ENCODE measurements at regions not wholly inside any gene's neighbourhood (a gene's known extent, or its start where the extent isn't known, plus 50 kb on each side); places are given as distances from the start of the nearest gene placed in this dataset.

DNA sequence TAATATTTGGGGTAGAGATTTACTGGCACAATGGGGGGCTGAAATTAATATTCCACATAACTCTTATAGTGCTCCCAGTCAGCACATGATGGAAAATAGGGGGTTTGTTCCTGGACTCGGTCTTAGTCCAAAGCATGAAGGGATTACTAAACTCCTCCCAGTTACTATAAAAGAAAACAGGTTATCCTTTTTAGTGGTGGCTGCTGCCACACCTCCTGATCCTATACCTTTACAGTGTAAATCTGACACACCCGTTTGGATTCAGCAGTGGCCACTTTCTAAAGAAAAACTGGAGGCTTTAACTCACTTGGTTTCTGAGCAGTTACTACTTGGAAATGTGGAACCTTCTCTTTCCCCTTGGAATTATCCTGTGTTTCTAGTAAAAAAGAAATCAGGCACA, 572.9 kb upstream of the PTGER4 start:
- TF ChIP-seq POLR2A (IDR thresholded peaks at IDR 0.05), result no peak
- TF ChIP-seq, protein P1, sequence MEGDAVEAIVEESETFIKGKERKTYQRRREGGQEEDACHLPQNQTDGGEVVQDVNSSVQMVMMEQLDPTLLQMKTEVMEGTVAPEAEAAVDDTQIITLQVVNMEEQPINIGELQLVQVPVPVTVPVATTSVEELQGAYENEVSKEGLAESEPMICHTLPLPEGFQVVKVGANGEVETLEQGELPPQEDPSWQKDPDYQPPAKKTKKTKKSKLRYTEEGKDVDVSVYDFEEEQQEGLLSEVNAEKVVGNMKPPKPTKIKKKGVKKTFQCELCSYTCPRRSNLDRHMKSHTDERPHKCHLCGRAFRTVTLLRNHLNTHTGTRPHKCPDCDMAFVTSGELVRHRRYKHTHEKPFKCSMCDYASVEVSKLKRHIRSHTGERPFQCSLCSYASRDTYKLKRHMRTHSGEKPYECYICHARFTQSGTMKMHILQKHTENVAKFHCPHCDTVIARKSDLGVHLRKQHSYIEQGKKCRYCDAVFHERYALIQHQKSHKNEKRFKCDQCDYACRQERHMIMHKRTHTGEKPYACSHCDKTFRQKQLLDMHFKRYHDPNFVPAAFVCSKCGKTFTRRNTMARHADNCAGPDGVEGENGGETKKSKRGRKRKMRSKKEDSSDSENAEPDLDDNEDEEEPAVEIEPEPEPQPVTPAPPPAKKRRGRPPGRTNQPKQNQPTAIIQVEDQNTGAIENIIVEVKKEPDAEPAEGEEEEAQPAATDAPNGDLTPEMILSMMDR (IDR thresholded peaks at IDR 0.05), result no peak
